Adrenal gland (tissue), 9 donors: ENCODE measurements at regions not wholly inside any gene's neighbourhood (a gene's known extent, or its start where the extent isn't known, plus 50 kb on each side); places are given as distances from the start of the nearest gene placed in this dataset.

ENCODE experiments used
- DNase-seq, 7 donors: peaks; one replicate each; pipeline ENCODE4 v3.0.0-alpha.2; 2019 to 2020
- H3K27ac ChIP-seq, 5 donors: fragments of 200-600 bp; sonication (generic) in 4 of 5; 1 replicate in 3 of 5; 2 replicates in 2 of 5; pipeline versions ENCODE4 v1.5.1 to v1.8.0; 2016 to 2020; ENCODE audit warnings: mild to moderate bottlenecking in 1 of 5
- H3K27me3 ChIP-seq: fragments of 200-600 bp; 2 replicates; pipeline ENCODE4 v1.8.0; 2021
- H3K36me3 ChIP-seq, 2 donors: fragments of 200-600 bp; replicated peaks in 1 of 2; 1 replicate in 1 of 2; 2 replicates in 1 of 2; pipeline versions ENCODE4 v1.5.1 to v1.8.0; 2018 to 2022
- H3K4me1 ChIP-seq, 2 donors: fragments of 200-600 bp; replicated peaks in 1 of 2; 1 replicate in 1 of 2; 2 replicates in 1 of 2; pipeline versions ENCODE4 v1.5.1 to v1.8.0; 2018 to 2021
- H3K4me3 ChIP-seq, 4 donors: fragments of 200-600 bp; sonication (generic) in 3 of 4; one replicate each; pipeline ENCODE4 v1.5.1; 2016 to 2018
- H3K9me3 ChIP-seq, 3 donors: fragments of 200-600 bp; sonication (generic) in 1 of 3; replicated peaks in 1 of 3; 1 replicate in 2 of 3; 2 replicates in 1 of 3; pipeline versions ENCODE4 v1.5.1 to v1.8.0; 2016 to 2021
- CTCF ChIP-seq, 6 experiments: fragments of 450-650 bp in 4 of 6; fragments of 200-600 bp in 2 of 6; sonication (generic) in 1 of 6; IDR thresholded peaks; 1 replicate in 5 of 6; 2 replicates in 1 of 6; pipeline versions ENCODE4 v1.5.1 to v1.8.0; 2016 to 2021; ENCODE audit warnings: antibody characterized with exemption in 6 of 6, mild to moderate bottlenecking in 2 of 6, moderate library complexity in 1 of 6
- POLR2A ChIP-seq, 2 donors: fragments of 450-650 bp; IDR thresholded peaks; one replicate each; pipeline ENCODE4 v1.6.1; 2017; ENCODE audit warnings: antibody characterized with exemption in 2 of 2, mild to moderate bottlenecking in 2 of 2, moderate library complexity in 1 of 2
- WGBS, 4 donors: extraction: QIAGEN DNeasy Blood & Tissue Kit in 2 of 4; methylation state at CpG; one replicate each; pipeline versions ENCODE4 v1.1.5 to v1.1.7; 2013 to 2017; 5-methylcytosine and 5-hydroxymethylcytosine counted together
- intact Hi-C, 2 donors: fragments of 100-400 bp; cut with DNase I; formaldehyde crosslinking; loops; one replicate each; pipeline versions ENCODE4 v1.14.1 to v1.15.0; 2022 to 2023
- donor health status: healthy with polysubstance abuse.
- donor health status: Bipolar disorder and iron deficiency.
- donor health status: DM: yes; HTN: yes; CAD: no.
- donor health status: DM: no; HTN: no; CAD: no.
- donor health status: DM: no; HTN: no; CAD: no.

- 89 to 94% (median 93%) methylated on average over 4 of the region's 4 CpGs for WGBS, 4 donors
- no peak for DNase-seq
- TF ChIP-seq POLR2A (IDR thresholded peaks at IDR 0.05) (no peak), CTCF (IDR thresholded peaks at IDR 0.05) (no peak)
- Histone ChIP-seq H3K4me3 (no peak overlapping the region), H3K27ac (no peak overlapping the region), H3K36me3 (no peaks in the 10 kb centered on the region), H3K27me3 (no peaks in the 10 kb centered on the region), H3K9me3 (no peaks in the 10 kb centered on the region), H3K4me1 (peaks cover 8 to 16% of the 10 kb centered on the region in 2 donors)
- intact Hi-C loops, result loop anchor here (5.0 to 10.0 kb wide), 3 partner anchors 135 to 312 kb away; partner anchors contain the start of gene ARHGAP5 (in 1 of the 2)
These were observed 137.2 kb upstream of the ARHGAP5 start for GRCh38 chr14:31939934-31940333.

- H3K4me1 ChIP-seq, result peaks cover 0 to 7% of the 10 kb centered on the region in 2 donors
- TF ChIP-seq POLR2A (IDR thresholded peaks at IDR 0.05), result no peak
- no peak for TF ChIP-seq CTCF (IDR thresholded peaks at IDR 0.05)
- no peak for DNase-seq
- H3K36me3 ChIP-seq, result no peaks in the 10 kb centered on the region
- 77 to 90% (median 87%) methylated on average over 1 of the region's 1 CpG for WGBS, 4 donors
- intact Hi-C loops, result no loop called here
- no peak overlapping the region for H3K4me3 ChIP-seq
- H3K9me3 ChIP-seq, result no peaks in the 10 kb centered on the region
- no peak overlapping the region for H3K27ac ChIP-seq
- H3K27me3 ChIP-seq, result no peaks in the 10 kb centered on the region
These were observed 135.6 kb upstream of the ARHGAP5 start for GRCh38 chr14:31941487-31941886.

- intact Hi-C loops, result no loop called here
- Histone ChIP-seq H3K27ac (no peak overlapping the region), H3K27me3 (no peaks in the 10 kb centered on the region), H3K4me3 (no peak overlapping the region), H3K4me1 (peaks cover 0 to 7% of the 10 kb centered on the region in 2 donors), H3K36me3 (no peaks in the 10 kb centered on the region), H3K9me3 (no peaks in the 10 kb centered on the region)
- DNase-seq, result no peak
- TF ChIP-seq POLR2A (IDR thresholded peaks at IDR 0.05) (no peak), CTCF (IDR thresholded peaks at IDR 0.05) (no peak)
- WGBS, 4 donors, result 83 to 87% (median 86%) methylated on average over 8 to 9 of the region's 9 CpGs
These were observed 134.8 kb upstream of the ARHGAP5 start for GRCh38 chr14:31942166-31942841.

- H3K4me1 ChIP-seq, result no peaks in the 10 kb centered on the region
- 82 to 86% (median 85%) methylated on average over 5 of the region's 5 CpGs for WGBS, 4 donors
- H3K4me3 ChIP-seq, result no peak overlapping the region
- intact Hi-C loops, result no loop called here
- H3K27me3 ChIP-seq, result no peaks in the 10 kb centered on the region
- DNase-seq, result no peak
- H3K9me3 ChIP-seq, result no peaks in the 10 kb centered on the region
- no peak for TF ChIP-seq CTCF (IDR thresholded peaks at IDR 0.05)
- TF ChIP-seq POLR2A (IDR thresholded peaks at IDR 0.05), result no peak
- no peak overlapping the region for H3K27ac ChIP-seq
- no peaks in the 10 kb centered on the region for H3K36me3 ChIP-seq
These were observed 133.8 kb upstream of the ARHGAP5 start for GRCh38 chr14:31943217-31943799.
